OCI-LY1 (cell line): ENCODE measurements at regions not wholly inside any gene's neighbourhood (a gene's known extent, or its start where the extent isn't known, plus 50 kb on each side); places are given as distances from the start of the nearest gene placed in this dataset.
A peak's percentile ranks its signal among the peaks of the same experiment; 100 is the strongest.

ENCODE experiments used
- H2AFZ ChIP-seq: fragments of 200-600 bp; sonication (generic), shearing (Covaris generic); 2 replicates; pipeline ENCODE4 v1.6.0; 2014; ENCODE audit warnings: antibody characterized with exemption, mild to moderate bottlenecking, low read length
- H3F3A ChIP-seq: fragments of 200-600 bp; sonication (generic), shearing (Covaris generic); 2 replicates; pipeline ENCODE4 v1.6.0; 2014; ENCODE audit warnings: mild to moderate bottlenecking, antibody characterized with exemption, low read length, moderate library complexity; ENCODE audit not compliant: insufficient read depth
- H3K27ac ChIP-seq: fragments of 200-600 bp; sonication (generic); 2 replicates; pipeline ENCODE4 v1.5.1; 2014; ENCODE audit warnings: low read length, mixed run types, mild to moderate bottlenecking, low read depth; ENCODE audit not compliant: poor library complexity, severe bottlenecking
- H3K27me3 ChIP-seq: fragments of 200-600 bp; sonication (generic); 2 replicates; pipeline ENCODE4 v1.6.0; 2014; ENCODE audit warnings: antibody characterized with exemption, mild to moderate bottlenecking, low read length, moderate library complexity; ENCODE audit not compliant: insufficient read depth
- H3K36me3 ChIP-seq: fragments of 200-600 bp; sonication (generic); 2 replicates; pipeline ENCODE4 v1.6.1; 2014; ENCODE audit warnings: mild to moderate bottlenecking, antibody characterized with exemption, low read length, moderate library complexity, mixed read lengths; ENCODE audit not compliant: insufficient read depth
- H3K4me1 ChIP-seq: fragments of 200-600 bp; sonication (generic); 2 replicates; pipeline ENCODE4 v1.5.1; 2014; ENCODE audit warnings: mild to moderate bottlenecking, low read length, moderate library complexity; ENCODE audit not compliant: insufficient read depth, severe bottlenecking
- H3K4me2 ChIP-seq: fragments of 200-600 bp; sonication (generic), shearing (Covaris generic); 2 replicates; pipeline ENCODE4 v1.6.1; 2014; ENCODE audit warnings: low read length
- H3K4me3 ChIP-seq: fragments of 200-600 bp; sonication (generic); 2 replicates; pipeline ENCODE4 v1.5.1; 2014; ENCODE audit warnings: low read length, low read depth, mild to moderate bottlenecking, mixed read lengths; ENCODE audit not compliant: poor library complexity, severe bottlenecking
- H3K79me2 ChIP-seq: fragments of 200-600 bp; shearing (Covaris generic); 2 replicates; pipeline ENCODE4 v1.6.1; 2016; ENCODE audit warnings: mixed run types, low read length, mixed read lengths; ENCODE audit not compliant: insufficient read depth
- H3K9ac ChIP-seq: fragments of 200-600 bp; sonication (generic), shearing (Covaris generic); 2 replicates; pipeline ENCODE4 v1.6.1; 2014; ENCODE audit warnings: mild to moderate bottlenecking, low read length, mixed read lengths
- H3K9me2 ChIP-seq: fragments of 200-600 bp; sonication (generic), shearing (Covaris generic); 2 replicates; pipeline ENCODE4 v1.6.1; 2014; ENCODE audit warnings: low read depth, mild to moderate bottlenecking, low read length, mixed read lengths
- H3K9me3 ChIP-seq: fragments of 200-600 bp; shearing (Covaris generic); 2 replicates; pipeline ENCODE4 v1.6.1; 2014; ENCODE audit warnings: low read length, mixed read lengths
- H4K20me1 ChIP-seq: fragments of 200-600 bp; sonication (generic), shearing (Covaris generic); 2 replicates; pipeline ENCODE4 v1.6.0; 2016; ENCODE audit warnings: mild to moderate bottlenecking, low read length; ENCODE audit not compliant: insufficient read depth
- CTCF ChIP-seq: fragments of 200-600 bp; sonication (generic), shearing (Covaris generic); IDR thresholded peaks from 2 replicates; pipeline ENCODE4 v1.5.1; 2017; ENCODE audit warnings: mild to moderate bottlenecking, antibody characterized with exemption, low read length, moderate library complexity, mixed read lengths
- EZH2 ChIP-seq: fragments of 200-600 bp; sonication (generic), shearing (Covaris generic); IDR thresholded peaks from 2 replicates; pipeline ENCODE4 v1.8.0; 2017; ENCODE audit warnings: borderline replicate concordance, mixed run types, mild to moderate bottlenecking, antibody characterized with exemption, low read length, moderate library complexity, mixed read lengths

- no peak overlapping the region for H3K27ac ChIP-seq
- H2AFZ ChIP-seq = peak overlapping the region; percentile 86; the same call in 1 of the 2 replicates
- H3K9ac ChIP-seq = no peak overlapping the region
- H3K27me3 ChIP-seq = no peaks in the 10 kb centered on the region
- no peaks in the 10 kb centered on the region for H3K79me2 ChIP-seq
- no peak overlapping the region for H3K4me2 ChIP-seq
- H3K4me1 ChIP-seq = no peaks in the 10 kb centered on the region
- H3F3A ChIP-seq = no peaks in the 10 kb centered on the region
- no peak overlapping the region for H3K4me3 ChIP-seq
- H3K9me3 ChIP-seq = no peaks in the 10 kb centered on the region; the same call in 1 of the 2 replicates
- TF ChIP-seq EZH2 = no peak
- TF ChIP-seq CTCF = no peak
- no peaks in the 10 kb centered on the region for H4K20me1 ChIP-seq
- no peaks in the 10 kb centered on the region for H3K36me3 ChIP-seq
- H3K9me2 ChIP-seq = no peaks in the 10 kb centered on the region; the same call in 1 of the 2 replicates
These were observed 702.5 kb upstream of the GRAMD2B start for GRCh38 chr5:125720721-125721120.

- no peak overlapping the region for H2AFZ ChIP-seq
- no peaks in the 10 kb centered on the region; the same call in 1 of the 2 replicates for H3K9me2 ChIP-seq
- H3F3A ChIP-seq = no peaks in the 10 kb centered on the region
- no peak overlapping the region for H3K4me3 ChIP-seq
- H3K36me3 ChIP-seq = no peaks in the 10 kb centered on the region
- H3K9ac ChIP-seq = no peak overlapping the region
- H3K9me3 ChIP-seq = no peaks in the 10 kb centered on the region; the same call in 1 of the 2 replicates
- H3K27ac ChIP-seq = no peak overlapping the region
- H3K4me1 ChIP-seq = no peaks in the 10 kb centered on the region
- TF ChIP-seq CTCF (no peak), EZH2 (no peak)
- no peaks in the 10 kb centered on the region for H3K79me2 ChIP-seq
- H4K20me1 ChIP-seq = no peaks in the 10 kb centered on the region
- no peaks in the 10 kb centered on the region for H3K27me3 ChIP-seq
- no peak overlapping the region for H3K4me2 ChIP-seq
These were observed 700.7 kb upstream of the GRAMD2B start for GRCh38 chr5:125722550-125722949.

GRCh38 chr5:125725691-125726090 lies 697.5 kb upstream of the GRAMD2B start:
- no peaks in the 10 kb centered on the region; the same call in 1 of the 2 replicates for H3K9me3 ChIP-seq
- no peaks in the 10 kb centered on the region for H3F3A ChIP-seq
- H3K4me3 ChIP-seq = no peak overlapping the region
- no peak overlapping the region for H3K27ac ChIP-seq
- TF ChIP-seq EZH2 (no peak), CTCF (no peak)
- no peaks in the 10 kb centered on the region for H3K27me3 ChIP-seq
- H3K4me1 ChIP-seq = no peaks in the 10 kb centered on the region
- no peak overlapping the region for H2AFZ ChIP-seq
- H3K9me2 ChIP-seq = no peaks in the 10 kb centered on the region; the same call in 1 of the 2 replicates
- no peak overlapping the region for H3K9ac ChIP-seq
- no peaks in the 10 kb centered on the region for H3K79me2 ChIP-seq
- no peaks in the 10 kb centered on the region for H4K20me1 ChIP-seq
- H3K36me3 ChIP-seq = no peaks in the 10 kb centered on the region
- H3K4me2 ChIP-seq = no peak overlapping the region
